HL-60 (cell line): ENCODE measurements at regions not wholly inside any gene's neighbourhood (a gene's known extent, or its start where the extent isn't known, plus 50 kb on each side); places are given as distances from the start of the nearest gene placed in this dataset.

Experiments used
- GABPA ChIP-seq: IDR thresholded peaks from 2 replicates; pipeline ENCODE4 v1.6.1; 2012; ENCODE audit warnings: low read depth
- POLR2AphosphoS5 ChIP-seq: IDR thresholded peaks from 2 replicates; pipeline ENCODE4 v1.6.1; 2012; ENCODE audit warnings: low read depth
- TF ChIP-seq, protein P1 (sequence below): IDR thresholded peaks from one replicate; pipeline ENCODE4 v1.5.1; 2011; ENCODE audit warnings: low read length, control low read depth, inconsistent platforms; ENCODE audit not compliant: insufficient read depth

DNA sequence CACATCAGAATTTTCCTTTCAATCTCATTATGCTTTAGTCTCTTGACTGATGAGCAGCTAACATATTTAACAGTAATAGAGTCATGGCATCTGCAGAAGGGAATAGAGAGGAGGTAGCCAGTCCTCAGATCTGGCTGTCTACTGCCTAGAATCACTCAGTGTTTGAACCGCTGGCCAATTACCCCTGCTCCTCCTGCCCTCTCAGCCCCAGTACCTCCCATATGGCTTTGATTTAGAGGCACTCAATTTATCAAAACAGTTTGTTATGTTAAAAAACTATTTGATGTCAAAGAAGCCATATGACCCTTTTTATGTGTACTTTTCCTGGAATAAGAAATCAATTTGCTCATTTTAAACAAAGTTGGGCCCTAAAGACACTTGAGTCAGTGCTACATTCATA is 355.2 kb downstream of the CMPK2 start:
- TF ChIP-seq, protein P1, sequence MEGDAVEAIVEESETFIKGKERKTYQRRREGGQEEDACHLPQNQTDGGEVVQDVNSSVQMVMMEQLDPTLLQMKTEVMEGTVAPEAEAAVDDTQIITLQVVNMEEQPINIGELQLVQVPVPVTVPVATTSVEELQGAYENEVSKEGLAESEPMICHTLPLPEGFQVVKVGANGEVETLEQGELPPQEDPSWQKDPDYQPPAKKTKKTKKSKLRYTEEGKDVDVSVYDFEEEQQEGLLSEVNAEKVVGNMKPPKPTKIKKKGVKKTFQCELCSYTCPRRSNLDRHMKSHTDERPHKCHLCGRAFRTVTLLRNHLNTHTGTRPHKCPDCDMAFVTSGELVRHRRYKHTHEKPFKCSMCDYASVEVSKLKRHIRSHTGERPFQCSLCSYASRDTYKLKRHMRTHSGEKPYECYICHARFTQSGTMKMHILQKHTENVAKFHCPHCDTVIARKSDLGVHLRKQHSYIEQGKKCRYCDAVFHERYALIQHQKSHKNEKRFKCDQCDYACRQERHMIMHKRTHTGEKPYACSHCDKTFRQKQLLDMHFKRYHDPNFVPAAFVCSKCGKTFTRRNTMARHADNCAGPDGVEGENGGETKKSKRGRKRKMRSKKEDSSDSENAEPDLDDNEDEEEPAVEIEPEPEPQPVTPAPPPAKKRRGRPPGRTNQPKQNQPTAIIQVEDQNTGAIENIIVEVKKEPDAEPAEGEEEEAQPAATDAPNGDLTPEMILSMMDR, result no peak
- TF ChIP-seq POLR2AphosphoS5, result no peak
- TF ChIP-seq GABPA, result no peak
